ENCODE measurements at regions not wholly inside any gene's neighbourhood (a gene's known extent, or its start where the extent isn't known, plus 50 kb on each side); places are given as distances from the start of the nearest gene placed in this dataset.

DNA sequence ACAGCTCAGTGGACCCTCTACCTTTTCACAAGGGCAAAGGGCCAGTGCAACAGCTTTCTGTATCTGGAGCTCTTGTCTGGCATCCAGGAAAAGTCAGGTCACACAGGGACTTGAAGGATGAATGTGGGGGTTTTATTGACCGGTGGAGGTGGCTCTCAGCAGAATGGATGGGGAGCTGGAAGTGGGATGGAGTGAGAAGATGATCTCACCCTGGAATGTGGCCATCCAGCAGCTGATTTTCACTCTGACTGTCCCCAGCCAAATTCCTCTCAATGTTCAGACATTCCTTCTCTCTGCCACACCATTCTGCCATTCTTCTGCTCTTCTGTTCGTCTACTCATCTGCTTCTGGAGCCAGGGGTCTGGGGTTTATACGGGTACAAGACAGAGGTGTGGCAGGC lies 1119.9 kb downstream of the TAF11L14 start:
- no peak overlapping the region for H3K23ac ChIP-seq (ENCODE audit: insufficient read length, low read depth, low read length)
- H3K9me3 Mint-ChIP-seq, result peaks cover 3% of the 10 kb centered on the region in 2 experiments; a peak in 3 of 5 replicates
- H3K27me3 Mint-ChIP-seq (ENCODE audit: low read depth), result no peaks in the 10 kb centered on the region
- no peak for DNase-seq
- no peak overlapping the region for H4K8ac ChIP-seq (replicated peaks; ENCODE audit: insufficient read length, low read depth, low read length)
- no peak overlapping the region for H3K4ac ChIP-seq (ENCODE audit: low read depth, low read length)
- H3K27me3 ChIP-seq (ENCODE audit: insufficient read depth, low read length), result no peaks in the 10 kb centered on the region
- no peak overlapping the region for H4K5ac ChIP-seq (ENCODE audit: insufficient read length, low read depth, low read length)
- WGBS (ENCODE audit: extremely low coverage, insufficient read length, low lambda C conversion rate), result no CpG with 5 or more reads among the region's 3 CpGs
- 0 out of 7 replicates have a peak, but pooled peaks cover 0 to 6% (median 0%) of the 10 kb centered on the region in 3 experiments for H3K36me3 Mint-ChIP-seq (ENCODE audit: insufficient read depth in 1 of 3, low read depth in 3 of 3)
- H4K91ac ChIP-seq (ENCODE audit: insufficient read length, low read depth, low read length), result no peak overlapping the region
- H3K9me3 ChIP-seq (ENCODE audit: control insufficient read depth, low read depth, low read length), result no peaks in the 10 kb centered on the region
- H3T11ph ChIP-seq (ENCODE audit: low read length), result no peak overlapping the region
- H3K4me1 Mint-ChIP-seq, result peaks cover 0 to 5% of the 10 kb centered on the region in 2 experiments; a peak in 2 of 4 replicates
- H3K79me2 ChIP-seq (ENCODE audit: insufficient read depth, low read length), result no peaks in the 10 kb centered on the region
- no peaks in the 10 kb centered on the region for H4K20me1 ChIP-seq (ENCODE audit: control insufficient read depth, insufficient read depth, insufficient read length)
- H3K27ac Mint-ChIP-seq, result no peak overlapping the region
- no peak overlapping the region for H3K4me2 ChIP-seq (ENCODE audit: insufficient read depth, insufficient read length, low read length)
- H2BK5ac ChIP-seq (ENCODE audit: insufficient read length, low read length), result no peak overlapping the region
- no peak overlapping the region for H3K56ac ChIP-seq (ENCODE audit: insufficient read length, low read depth, low read length)
- no peak overlapping the region for H3K14ac ChIP-seq (ENCODE audit: insufficient read depth, low read length)
- H3K4me1 ChIP-seq (ENCODE audit: insufficient read depth, low read length), result no peaks in the 10 kb centered on the region
- H3K18ac ChIP-seq (ENCODE audit: insufficient read length, low read depth, low read length), result no peak overlapping the region
- no peak overlapping the region for H2BK12ac ChIP-seq (ENCODE audit: insufficient read length, low read depth, low read length)
- H2AFZ ChIP-seq (ENCODE audit: low read length), result no peak overlapping the region
- H3K79me1 ChIP-seq (ENCODE audit: insufficient read depth, low read depth, low read length, poor library complexity, severe bottlenecking), result no peaks in the 10 kb centered on the region
- H2AK5ac ChIP-seq (ENCODE audit: insufficient read length, low read length), result no peak overlapping the region
- no peak overlapping the region for H3K4me3 Mint-ChIP-seq
- TF ChIP-seq, protein P1, sequence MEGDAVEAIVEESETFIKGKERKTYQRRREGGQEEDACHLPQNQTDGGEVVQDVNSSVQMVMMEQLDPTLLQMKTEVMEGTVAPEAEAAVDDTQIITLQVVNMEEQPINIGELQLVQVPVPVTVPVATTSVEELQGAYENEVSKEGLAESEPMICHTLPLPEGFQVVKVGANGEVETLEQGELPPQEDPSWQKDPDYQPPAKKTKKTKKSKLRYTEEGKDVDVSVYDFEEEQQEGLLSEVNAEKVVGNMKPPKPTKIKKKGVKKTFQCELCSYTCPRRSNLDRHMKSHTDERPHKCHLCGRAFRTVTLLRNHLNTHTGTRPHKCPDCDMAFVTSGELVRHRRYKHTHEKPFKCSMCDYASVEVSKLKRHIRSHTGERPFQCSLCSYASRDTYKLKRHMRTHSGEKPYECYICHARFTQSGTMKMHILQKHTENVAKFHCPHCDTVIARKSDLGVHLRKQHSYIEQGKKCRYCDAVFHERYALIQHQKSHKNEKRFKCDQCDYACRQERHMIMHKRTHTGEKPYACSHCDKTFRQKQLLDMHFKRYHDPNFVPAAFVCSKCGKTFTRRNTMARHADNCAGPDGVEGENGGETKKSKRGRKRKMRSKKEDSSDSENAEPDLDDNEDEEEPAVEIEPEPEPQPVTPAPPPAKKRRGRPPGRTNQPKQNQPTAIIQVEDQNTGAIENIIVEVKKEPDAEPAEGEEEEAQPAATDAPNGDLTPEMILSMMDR (conservative IDR thresholded peaks at IDR 0.05), result no peak
- H3K27ac ChIP-seq (ENCODE audit: insufficient read length, low read depth, low read length), result no peak overlapping the region
- H2BK120ac ChIP-seq (ENCODE audit: low read depth, low read length, poor library complexity, severe bottlenecking), result no peak overlapping the region
- H3K9ac ChIP-seq (ENCODE audit: extremely low read depth, insufficient read length, low read length), result no peak overlapping the region
- H3K23me2 ChIP-seq (ENCODE audit: insufficient read length, low read depth, low read length, poor library complexity, severe bottlenecking), result no peaks in the 10 kb centered on the region
- no peak overlapping the region for H2BK15ac ChIP-seq (ENCODE audit: low read depth, low read length)
- H2BK20ac ChIP-seq (ENCODE audit: low read depth, low read length, poor library complexity, severe bottlenecking), result no peak overlapping the region

Data from H9 (cell line).